K562 (cell line): ENCODE measurements at regions not wholly inside any gene's neighbourhood (a gene's known extent, or its start where the extent isn't known, plus 50 kb on each side); places are given as distances from the start of the nearest gene placed in this dataset.

Source experiments
- ATAC-seq: fragments of 200-7000 bp; cut with Tn5 transposase; 3 replicates; pipeline ENCODE4 v1.9.1; 2020; ENCODE audit warnings: moderate library complexity
- BruUV-seq: library from RNA; stranded (reverse); fragments of 400-500 nt; replicated peaks from 2 replicates; lab custom pipeline; 2021; lab: Mats Ljungman, UMichigan
- CTCF ChIA-PET: fragments of 300-600 bp; formaldehyde crosslinking; extraction: SDS; loops from one replicate; lab custom pipeline; 2021; ENCODE audit warnings: low intra/inter-chr PET ratio; lab: Yijun Ruan, JAX
- POLR2A ChIA-PET: fragments of 300-600, 350-650 bp; sonication (Branson Sonifier 250); formaldehyde crosslinking; extraction: SDS; loops from one replicate; lab custom pipeline; 2021; ENCODE audit warnings: antibody characterized with exemption, inconsistent platforms; lab: Yijun Ruan, JAX
- DNase-seq, 4 experiments: peaks; one replicate each; pipeline versions ENCODE4 v3.0.0 to v3.0.0-alpha.2; 2011 to 2018; ENCODE audit warnings: low spot score in 3 of 4, mixed read lengths in 3 of 4; ENCODE audit errors: extremely low read depth in 1 of 4
- FAIRE-seq: peaks from 2 replicates; lab custom pipeline; 2011; peaks lifted over from hg19 to GRCh38; lab: Jason Lieb, UNC
- H2AFZ ChIP-seq: 2 replicates; pipeline ENCODE4 v1.6.0; 2011; ENCODE audit warnings: low read depth, low read length, control low read depth, inconsistent platforms
- H3K27ac ChIP-seq: fragments of 200-600 bp; 3 replicates; pipeline ENCODE4 v1.8.0; 2011; ENCODE audit warnings: low read depth, mild to moderate bottlenecking, control low read depth, inconsistent platforms, low read length, moderate library complexity, mixed read lengths; ENCODE audit errors: extremely low read depth
- H3K27me3 ChIP-seq, 2 experiments: fragments of 300-600 bp in 1 of 2; 2 replicates in 1 of 2; 3 replicates in 1 of 2; pipeline versions ENCODE4 v1.6.0 to v1.8.0; 2011; ENCODE audit warnings: inconsistent platforms in 2 of 2, low read length in 2 of 2, mild to moderate bottlenecking in 1 of 2, mixed read lengths in 1 of 2, moderate library complexity in 1 of 2; ENCODE audit not compliant: control insufficient read depth in 2 of 2, insufficient read depth in 2 of 2
- H3K36me3 ChIP-seq: fragments of 300-600 bp; 3 replicates; pipeline ENCODE4 v1.8.0; 2011; ENCODE audit warnings: mild to moderate bottlenecking, low read length, inconsistent platforms; ENCODE audit not compliant: control insufficient read depth, insufficient read depth
- H3K4me1 ChIP-seq, 2 experiments: fragments of 200-600 bp in 1 of 2; replicated peaks in 1 of 2; 2 replicates in 1 of 2; 3 replicates in 1 of 2; pipeline versions ENCODE4 v1.5.1 to v1.8.0; 2011; ENCODE audit warnings: inconsistent platforms in 2 of 2, low read length in 2 of 2, mild to moderate bottlenecking in 1 of 2, mixed read lengths in 1 of 2, moderate library complexity in 1 of 2; ENCODE audit not compliant: control insufficient read depth in 2 of 2, insufficient read depth in 2 of 2
- H3K4me2 ChIP-seq: 2 replicates; pipeline ENCODE4 v1.6.1; 2011; ENCODE audit warnings: low read length, control low read depth, inconsistent platforms, mixed read lengths; ENCODE audit not compliant: insufficient read depth
- H3K4me3 ChIP-seq: fragments of 200-600 bp; sonication (generic), shearing (Covaris generic); 2 replicates; pipeline ENCODE4 v1.5.1; 2016; ENCODE audit warnings: control low read depth, inconsistent platforms
- H3K79me2 ChIP-seq: fragments of 200-600 bp; 3 replicates; pipeline ENCODE4 v1.8.0; 2011; ENCODE audit warnings: low read length, inconsistent platforms; ENCODE audit not compliant: control insufficient read depth, insufficient read depth
- H3K9ac ChIP-seq, 2 experiments: 2 replicates each; pipeline versions ENCODE4 v1.6.0 to v1.6.1; 2011; ENCODE audit warnings: low read depth in 2 of 2, low read length in 2 of 2, control low read depth in 1 of 2, inconsistent platforms in 1 of 2, mild to moderate bottlenecking in 1 of 2, mixed read lengths in 1 of 2; ENCODE audit not compliant: insufficient read depth in 1 of 2
- H3K9me1 ChIP-seq: one replicate; pipeline ENCODE4 v1.6.0; 2011; ENCODE audit warnings: inconsistent platforms, mild to moderate bottlenecking, low read length, moderate library complexity; ENCODE audit not compliant: control insufficient read depth, insufficient read depth
- H3K9me3 ChIP-seq: replicated peaks from 2 replicates; pipeline ENCODE4 v1.5.1; 2011; ENCODE audit warnings: low read depth, low read length, inconsistent platforms; ENCODE audit not compliant: control insufficient read depth, insufficient read depth
- H4K20me1 ChIP-seq: replicated peaks from 2 replicates; pipeline ENCODE4 v1.6.1; 2011; ENCODE audit warnings: low read length, inconsistent platforms, mixed read lengths; ENCODE audit not compliant: control insufficient read depth, insufficient read depth
- KDM5B ChIP-seq: fragments of 200-600 bp; sonication (generic); IDR thresholded peaks from 2 replicates; pipeline ENCODE4 v1.6.1; 2012; ENCODE audit warnings: low read depth, mild to moderate bottlenecking, moderate library complexity, low read length, control low read depth, inconsistent platforms; ENCODE audit not compliant: insufficient replicate concordance
- MLLT1 ChIP-seq, 2 experiments: fragments of 450-650 bp; IDR thresholded peaks; 2 replicates each; pipeline ENCODE4 v1.6.1; 2016
- NCOA6 ChIP-seq: fragments of 450-650 bp; IDR thresholded peaks from 2 replicates; pipeline ENCODE4 v1.6.1; 2017; ENCODE audit warnings: mild to moderate bottlenecking
- RB1 ChIP-seq: fragments of 450-650 bp; IDR thresholded peaks from 2 replicates; pipeline ENCODE4 v1.6.1; 2017; ENCODE audit warnings: low read depth, mild to moderate bottlenecking
- ZNF77 ChIP-seq: fragments of 250-450 bp; sonication (Bioruptor Pico); IDR thresholded peaks from 2 replicates; pipeline ENCODE4 v1.5.0; 2020
- WGBS: fragments of 100-300 bp; shearing (Covaris generic); methylation state at CpG from one replicate; pipeline ENCODE4 v1.1.6; 2016; ENCODE audit warnings: low coverage, mixed read lengths; ENCODE audit not compliant: insufficient coverage; ENCODE audit errors: missing lambda C conversion rate; 5-methylcytosine and 5-hydroxymethylcytosine counted together
- in situ Hi-C: fragments of 300-500 bp; cut with MboI; formaldehyde crosslinking; loops from 4 replicates; pipeline ENCODE4 v1.15.0; 2018; ENCODE audit warnings: inconsistent platforms, mixed read lengths
- intact Hi-C: fragments of 100-400 bp; cut with micrococcal nuclease; formaldehyde crosslinking; loops from 2 replicates; pipeline ENCODE4 v1.14.2; 2022
- TF ChIP-seq, protein P1 (sequence below): fragments of 450-650 bp; formaldehyde crosslinking; IDR thresholded peaks from 2 replicates; pipeline ENCODE4 v1.4.0; 2020; ENCODE audit warnings: mild to moderate bottlenecking, moderate library complexity
- TF ChIP-seq, protein P2 (sequence below): sonication (generic); formaldehyde crosslinking; IDR thresholded peaks from 2 replicates; pipeline ENCODE4 v1.8.0; 2023; ENCODE audit warnings: missing genetic modification reagents, mild to moderate bottlenecking, borderline replicate concordance
- TF ChIP-seq, protein P3 (sequence below), 2 experiments: fragments of 450-650 bp in 1 of 2; IDR thresholded peaks; 2 replicates each; pipeline ENCODE4 v1.6.1; 2011 to 2017; ENCODE audit warnings: low read depth in 2 of 2, antibody characterized with exemption in 1 of 2, borderline replicate concordance in 1 of 2, low read length in 1 of 2, mild to moderate bottlenecking in 1 of 2, mixed read lengths in 1 of 2; ENCODE audit not compliant: control insufficient read depth in 1 of 2

GRCh38 chr10:2978574-2979273 lies 88.6 kb upstream of the PFKP start:
- in situ Hi-C loops = no loop called here
- CTCF ChIA-PET = interaction anchor here (0.7 to 1.1 kb wide), 3 partner anchors 65 to 360 kb away, joined by 3 to 5 read pairs (median 3); no protein-coding TSS in a partner anchor
- no peaks in the 10 kb centered on the region for H3K36me3 ChIP-seq
- no peak for TF ChIP-seq ZNF77 (CRISPR knock-in tag)
- TF ChIP-seq, protein P1, sequence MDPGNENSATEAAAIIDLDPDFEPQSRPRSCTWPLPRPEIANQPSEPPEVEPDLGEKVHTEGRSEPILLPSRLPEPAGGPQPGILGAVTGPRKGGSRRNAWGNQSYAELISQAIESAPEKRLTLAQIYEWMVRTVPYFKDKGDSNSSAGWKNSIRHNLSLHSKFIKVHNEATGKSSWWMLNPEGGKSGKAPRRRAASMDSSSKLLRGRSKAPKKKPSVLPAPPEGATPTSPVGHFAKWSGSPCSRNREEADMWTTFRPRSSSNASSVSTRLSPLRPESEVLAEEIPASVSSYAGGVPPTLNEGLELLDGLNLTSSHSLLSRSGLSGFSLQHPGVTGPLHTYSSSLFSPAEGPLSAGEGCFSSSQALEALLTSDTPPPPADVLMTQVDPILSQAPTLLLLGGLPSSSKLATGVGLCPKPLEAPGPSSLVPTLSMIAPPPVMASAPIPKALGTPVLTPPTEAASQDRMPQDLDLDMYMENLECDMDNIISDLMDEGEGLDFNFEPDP (CRISPR knock-in tag) = no peak
- no peak for TF ChIP-seq KDM5B
- no peak for TF ChIP-seq RB1
- TF ChIP-seq, protein P2, sequence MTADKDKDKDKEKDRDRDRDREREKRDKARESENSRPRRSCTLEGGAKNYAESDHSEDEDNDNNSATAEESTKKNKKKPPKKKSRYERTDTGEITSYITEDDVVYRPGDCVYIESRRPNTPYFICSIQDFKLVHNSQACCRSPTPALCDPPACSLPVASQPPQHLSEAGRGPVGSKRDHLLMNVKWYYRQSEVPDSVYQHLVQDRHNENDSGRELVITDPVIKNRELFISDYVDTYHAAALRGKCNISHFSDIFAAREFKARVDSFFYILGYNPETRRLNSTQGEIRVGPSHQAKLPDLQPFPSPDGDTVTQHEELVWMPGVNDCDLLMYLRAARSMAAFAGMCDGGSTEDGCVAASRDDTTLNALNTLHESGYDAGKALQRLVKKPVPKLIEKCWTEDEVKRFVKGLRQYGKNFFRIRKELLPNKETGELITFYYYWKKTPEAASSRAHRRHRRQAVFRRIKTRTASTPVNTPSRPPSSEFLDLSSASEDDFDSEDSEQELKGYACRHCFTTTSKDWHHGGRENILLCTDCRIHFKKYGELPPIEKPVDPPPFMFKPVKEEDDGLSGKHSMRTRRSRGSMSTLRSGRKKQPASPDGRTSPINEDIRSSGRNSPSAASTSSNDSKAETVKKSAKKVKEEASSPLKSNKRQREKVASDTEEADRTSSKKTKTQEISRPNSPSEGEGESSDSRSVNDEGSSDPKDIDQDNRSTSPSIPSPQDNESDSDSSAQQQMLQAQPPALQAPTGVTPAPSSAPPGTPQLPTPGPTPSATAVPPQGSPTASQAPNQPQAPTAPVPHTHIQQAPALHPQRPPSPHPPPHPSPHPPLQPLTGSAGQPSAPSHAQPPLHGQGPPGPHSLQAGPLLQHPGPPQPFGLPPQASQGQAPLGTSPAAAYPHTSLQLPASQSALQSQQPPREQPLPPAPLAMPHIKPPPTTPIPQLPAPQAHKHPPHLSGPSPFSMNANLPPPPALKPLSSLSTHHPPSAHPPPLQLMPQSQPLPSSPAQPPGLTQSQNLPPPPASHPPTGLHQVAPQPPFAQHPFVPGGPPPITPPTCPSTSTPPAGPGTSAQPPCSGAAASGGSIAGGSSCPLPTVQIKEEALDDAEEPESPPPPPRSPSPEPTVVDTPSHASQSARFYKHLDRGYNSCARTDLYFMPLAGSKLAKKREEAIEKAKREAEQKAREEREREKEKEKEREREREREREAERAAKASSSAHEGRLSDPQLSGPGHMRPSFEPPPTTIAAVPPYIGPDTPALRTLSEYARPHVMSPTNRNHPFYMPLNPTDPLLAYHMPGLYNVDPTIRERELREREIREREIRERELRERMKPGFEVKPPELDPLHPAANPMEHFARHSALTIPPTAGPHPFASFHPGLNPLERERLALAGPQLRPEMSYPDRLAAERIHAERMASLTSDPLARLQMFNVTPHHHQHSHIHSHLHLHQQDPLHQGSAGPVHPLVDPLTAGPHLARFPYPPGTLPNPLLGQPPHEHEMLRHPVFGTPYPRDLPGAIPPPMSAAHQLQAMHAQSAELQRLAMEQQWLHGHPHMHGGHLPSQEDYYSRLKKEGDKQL (CRISPR knock-in tag) = no peak
- no peak for TF ChIP-seq MLLT1 (IDR thresholded peaks at IDR 0.05)
- TF ChIP-seq NCOA6 = no peak
- TF ChIP-seq, protein P3, sequence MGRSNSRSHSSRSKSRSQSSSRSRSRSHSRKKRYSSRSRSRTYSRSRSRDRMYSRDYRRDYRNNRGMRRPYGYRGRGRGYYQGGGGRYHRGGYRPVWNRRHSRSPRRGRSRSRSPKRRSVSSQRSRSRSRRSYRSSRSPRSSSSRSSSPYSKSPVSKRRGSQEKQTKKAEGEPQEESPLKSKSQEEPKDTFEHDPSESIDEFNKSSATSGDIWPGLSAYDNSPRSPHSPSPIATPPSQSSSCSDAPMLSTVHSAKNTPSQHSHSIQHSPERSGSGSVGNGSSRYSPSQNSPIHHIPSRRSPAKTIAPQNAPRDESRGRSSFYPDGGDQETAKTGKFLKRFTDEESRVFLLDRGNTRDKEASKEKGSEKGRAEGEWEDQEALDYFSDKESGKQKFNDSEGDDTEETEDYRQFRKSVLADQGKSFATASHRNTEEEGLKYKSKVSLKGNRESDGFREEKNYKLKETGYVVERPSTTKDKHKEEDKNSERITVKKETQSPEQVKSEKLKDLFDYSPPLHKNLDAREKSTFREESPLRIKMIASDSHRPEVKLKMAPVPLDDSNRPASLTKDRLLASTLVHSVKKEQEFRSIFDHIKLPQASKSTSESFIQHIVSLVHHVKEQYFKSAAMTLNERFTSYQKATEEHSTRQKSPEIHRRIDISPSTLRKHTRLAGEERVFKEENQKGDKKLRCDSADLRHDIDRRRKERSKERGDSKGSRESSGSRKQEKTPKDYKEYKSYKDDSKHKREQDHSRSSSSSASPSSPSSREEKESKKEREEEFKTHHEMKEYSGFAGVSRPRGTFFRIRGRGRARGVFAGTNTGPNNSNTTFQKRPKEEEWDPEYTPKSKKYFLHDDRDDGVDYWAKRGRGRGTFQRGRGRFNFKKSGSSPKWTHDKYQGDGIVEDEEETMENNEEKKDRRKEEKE (IDR thresholded peaks at IDR 0.05; ENCODE audit: borderline replicate concordance in 1 of 2, control insufficient read depth in 1 of 2, low read depth in 2 of 2, low read length in 1 of 2) = no peak

More at GRCh38 chr10:2978574-2979273, 88.6 kb upstream of the PFKP start:
- Histone ChIP-seq H3K4me3 (no peak overlapping the region), H4K20me1 (no peaks in the 10 kb centered on the region), H2AFZ (no peak overlapping the region), H3K27ac (no peak overlapping the region), H3K27me3 (peaks cover 0 to 21% of the 10 kb centered on the region in 2 experiments; a peak in 3 of 5 replicates), H3K9ac (no peak overlapping the region), H3K4me2 (no peak overlapping the region), H3K79me2 (no peaks in the 10 kb centered on the region), H3K9me3 (no peaks in the 10 kb centered on the region), H3K9me1 (no peaks in the 10 kb centered on the region), H3K4me1 (peaks cover 2 to 7% of the 10 kb centered on the region in 2 experiments; a peak in 2 of 5 replicates)
- DNase-seq (no peak), ATAC-seq (no peak), FAIRE-seq (no peak)
- POLR2A ChIA-PET = interaction anchor here (0.6 kb wide), 1 partner anchor 91 kb away, joined by 3 read pairs; no protein-coding TSS in a partner anchor
- intact Hi-C loops = loop anchor here (5.0 kb wide), 1 partner anchor 51 kb away; no protein-coding TSS in a partner anchor
- no TSS peak for BruUV-seq
- 11% methylated on average over 8 of the region's 8 CpGs for WGBS
